Naive thymus-derived CD8-positive, alpha-beta T cell (primary cell): ENCODE measurements at regions not wholly inside any gene's neighbourhood (a gene's known extent, or its start where the extent isn't known, plus 50 kb on each side); places are given as distances from the start of the nearest gene placed in this dataset.
A peak's percentile ranks its signal among the peaks of the same experiment; 100 is the strongest.
"Not testable (repeated sequence)": the region's sequence is repeated elsewhere in the genome, so short reads cannot be mapped to it uniquely, and the experiment has no call there.

Experiments used
- ATAC-seq, 2 donors: fragments of 150-1000 bp; cut with Tn5 transposase in 1 of 2; sonication (Bioruptor Pico), chemical (Tn5 transposase) in 1 of 2; 1 replicate in 1 of 2; 2 replicates in 1 of 2; pipeline ENCODE4 v1.10.0; 2021; ENCODE audit warnings: mild to moderate bottlenecking in 2 of 2, moderate library complexity in 2 of 2
- POLR2A ChIA-PET: fragments of 350-600 bp; sonication (Branson Sonifier 250); formaldehyde crosslinking; loops from one replicate; lab custom pipeline; 2021; ENCODE audit warnings: antibody characterized with exemption; lab: Charles Lee
- DNase-seq, 10 donors: peaks; one replicate each; pipeline versions ENCODE4 v3.0.0 to v3.0.0-alpha.2; 2020 to 2022
- H3K27ac Mint-ChIP-seq, 10 donors: one replicate each; pipeline ENCODE4 v1.8.0; 2020 to 2022; ENCODE audit warnings: mild to moderate bottlenecking in 10 of 10, mixed read lengths in 10 of 10, moderate library complexity in 4 of 10, inconsistent platforms in 1 of 10
- H3K27me3 Mint-ChIP-seq, 5 donors: one replicate each; pipeline ENCODE4 v1.8.0; 2021 to 2022; ENCODE audit warnings: mixed read lengths in 5 of 5
- H3K36me3 Mint-ChIP-seq, 3 donors: one replicate each; pipeline ENCODE4 v1.8.0; 2020 to 2022; ENCODE audit warnings: mixed read lengths in 3 of 3, mild to moderate bottlenecking in 2 of 3, inconsistent platforms in 1 of 3
- H3K4me1 Mint-ChIP-seq, 4 donors: one replicate each; pipeline ENCODE4 v1.8.0; 2021 to 2022; ENCODE audit warnings: mixed read lengths in 4 of 4
- H3K4me3 Mint-ChIP-seq, 10 donors: one replicate each; pipeline ENCODE4 v1.8.0; 2020 to 2022; ENCODE audit warnings: mild to moderate bottlenecking in 10 of 10, mixed read lengths in 10 of 10, moderate library complexity in 6 of 10, inconsistent platforms in 1 of 10
- H3K9me3 Mint-ChIP-seq, 9 donors: one replicate each; pipeline ENCODE4 v1.8.0; 2020 to 2022; ENCODE audit warnings: mixed read lengths in 9 of 9, mild to moderate bottlenecking in 3 of 9, inconsistent platforms in 1 of 9, moderate library complexity in 1 of 9

- H3K9me3 Mint-ChIP-seq = peaks cover 0 to 5% (median 0%) of the 10 kb centered on the region in 9 donors
- H3K36me3 Mint-ChIP-seq = no peaks in the 10 kb centered on the region
- POLR2A ChIA-PET = no interaction called here
- DNase-seq (no peak), ATAC-seq (no peak)
- peak overlapping the region in 1 of 10 donors; percentile 19 for H3K4me3 Mint-ChIP-seq
- peaks cover 1 to 37% (median 14%) of the 10 kb centered on the region in 5 donors for H3K27me3 Mint-ChIP-seq
- H3K4me1 Mint-ChIP-seq = no peaks in the 10 kb centered on the region
- no peak overlapping the region for H3K27ac Mint-ChIP-seq
These were observed 443.5 kb downstream of the PREX1 start for GRCh38 chr20:48384147-48384818.

DNA sequence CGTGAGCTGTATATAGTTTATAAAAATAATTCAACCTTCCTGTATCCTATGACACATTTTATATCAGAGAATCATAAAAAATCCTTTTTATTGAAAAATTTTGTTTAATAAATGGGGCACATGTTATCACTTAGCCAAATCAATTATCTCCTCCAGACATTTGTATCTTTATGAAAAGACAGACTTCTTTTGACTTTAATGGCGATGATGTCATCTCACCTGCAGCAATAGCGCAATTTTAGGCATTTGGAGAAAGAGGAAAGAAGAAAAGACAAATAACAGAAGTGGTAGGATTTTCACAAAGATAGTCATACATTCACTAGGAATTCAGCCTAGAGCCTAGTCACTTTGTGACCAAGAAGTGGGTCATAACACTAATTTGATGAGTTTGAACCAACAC, 444.5 kb downstream of the PREX1 start:
- Mint-ChIP-seq H3K27ac (no peak overlapping the region), H3K4me1 (no peaks in the 10 kb centered on the region), H3K27me3 (peaks cover under 1 to 39% (median 18%) of the 10 kb centered on the region in 5 donors), H3K9me3 (peaks cover 0 to 8% (median 0%) of the 10 kb centered on the region in 9 donors), H3K4me3 (no peak overlapping the region), H3K36me3 (no peaks in the 10 kb centered on the region)
- ATAC-seq = no peak
- POLR2A ChIA-PET = no interaction called here
- DNase-seq = no peak

DNA sequence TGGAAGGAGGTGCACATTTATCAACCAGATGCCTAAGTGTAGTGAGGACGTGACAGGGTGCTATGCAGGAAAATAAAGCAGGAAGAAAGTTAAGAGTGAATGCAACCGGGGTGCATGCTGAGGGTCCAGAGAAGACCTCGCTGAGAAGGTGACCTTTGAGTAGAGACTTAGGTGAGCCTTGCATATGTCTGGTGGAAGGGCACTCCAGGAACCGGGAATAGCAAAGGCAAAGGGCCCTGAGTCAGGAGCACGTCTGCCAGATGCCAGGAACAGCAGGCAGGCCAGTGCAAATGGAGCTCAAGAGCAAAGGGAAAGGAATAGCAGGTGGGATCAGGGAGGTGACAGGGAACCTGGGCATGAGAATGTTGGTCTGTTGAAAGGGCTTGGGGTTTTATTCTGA, 445.5 kb downstream of the PREX1 start:
- ATAC-seq = no peak
- no peak for DNase-seq
- H3K27ac Mint-ChIP-seq = no peak overlapping the region
- POLR2A ChIA-PET = no interaction called here
- H3K9me3 Mint-ChIP-seq = peaks cover 0 to 8% (median 0%) of the 10 kb centered on the region in 9 donors
- no peaks in the 10 kb centered on the region for H3K4me1 Mint-ChIP-seq
- H3K27me3 Mint-ChIP-seq = peaks cover 0 to 44% (median 18%) of the 10 kb centered on the region in 5 donors
- no peak overlapping the region for H3K4me3 Mint-ChIP-seq
- no peaks in the 10 kb centered on the region for H3K36me3 Mint-ChIP-seq

GRCh38 chr20:48381353-48382120, 446.3 kb downstream of the PREX1 start:
- H3K9me3 Mint-ChIP-seq = peaks cover 0 to 5% (median 0%) of the 10 kb centered on the region in 9 donors
- H3K4me3 Mint-ChIP-seq = no peak overlapping the region
- H3K27ac Mint-ChIP-seq = no peak overlapping the region
- peaks cover 0 to 43% (median 18%) of the 10 kb centered on the region in 5 donors for H3K27me3 Mint-ChIP-seq
- ATAC-seq (no peak), DNase-seq (no peak)
- POLR2A ChIA-PET = no interaction called here
- no peaks in the 10 kb centered on the region for H3K4me1 Mint-ChIP-seq
- H3K36me3 Mint-ChIP-seq = no peaks in the 10 kb centered on the region

- no peak overlapping the region for H3K4me3 Mint-ChIP-seq
- DNase-seq (no peak), ATAC-seq (no peak)
- peaks cover 2 to 38% (median 18%) of the 10 kb centered on the region in 5 donors for H3K27me3 Mint-ChIP-seq
- POLR2A ChIA-PET = no interaction called here
- H3K27ac Mint-ChIP-seq = no peak overlapping the region
- H3K36me3 Mint-ChIP-seq = no peaks in the 10 kb centered on the region
- H3K9me3 Mint-ChIP-seq = peaks cover 0 to 4% (median 0%) of the 10 kb centered on the region in 9 donors
- no peaks in the 10 kb centered on the region for H3K4me1 Mint-ChIP-seq
These were observed 447.1 kb downstream of the PREX1 start for GRCh38 chr20:48380661-48381060.

DNA sequence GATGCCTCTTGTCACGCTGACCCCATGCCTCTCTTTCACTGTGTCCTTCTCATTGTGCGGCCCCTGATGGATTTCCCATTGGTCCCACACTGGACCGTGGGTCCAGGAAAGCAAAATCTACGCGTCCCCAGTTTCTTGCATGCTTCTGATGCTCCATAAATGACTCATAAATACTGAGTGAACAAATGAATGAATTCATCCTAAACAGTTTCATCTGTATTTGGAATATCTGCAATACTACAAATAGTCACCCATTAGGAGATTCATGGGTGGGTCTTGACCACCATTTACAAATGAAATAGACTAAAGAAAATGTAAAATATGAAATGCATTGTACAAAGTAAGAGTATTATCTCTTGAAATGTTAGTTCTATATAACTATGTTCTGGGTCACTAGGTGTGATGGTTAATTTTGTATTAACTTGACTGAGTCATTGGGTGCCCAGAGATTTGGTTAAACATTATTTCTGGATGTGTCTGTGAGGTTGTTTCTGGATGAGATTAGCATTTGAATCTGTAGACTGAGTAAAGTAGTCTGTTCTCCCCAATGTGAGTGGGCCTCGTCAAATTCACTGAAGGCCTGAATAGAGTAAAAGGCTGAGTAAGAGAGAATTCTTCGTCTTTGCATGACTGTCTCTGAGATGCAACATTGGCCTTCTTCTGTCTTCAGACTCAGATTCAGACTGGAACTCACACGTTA, 448.7 kb downstream of the PREX1 start:
- ATAC-seq = no peak

GRCh38 chr20:48377940-48378339, 449.9 kb downstream of the PREX1 start:
- peaks cover 0 to 6% (median 4%) of the 10 kb centered on the region in 4 donors for H3K4me1 Mint-ChIP-seq
- no peak overlapping the region for H3K27ac Mint-ChIP-seq
- H3K36me3 Mint-ChIP-seq = no peaks in the 10 kb centered on the region
- no peak overlapping the region for H3K4me3 Mint-ChIP-seq
- DNase-seq (no peak), ATAC-seq (no peak)
- peaks cover 12 to 51% (median 23%) of the 10 kb centered on the region in 5 donors for H3K27me3 Mint-ChIP-seq
- POLR2A ChIA-PET = no interaction called here
- peaks cover 0 to 4% (median 0%) of the 10 kb centered on the region in 9 donors for H3K9me3 Mint-ChIP-seq

More for the DNA sequence above, 448.7 kb downstream of the PREX1 start:
- peaks cover 9 to 43% (median 18%) of the 10 kb centered on the region in 5 donors for H3K27me3 Mint-ChIP-seq
- no peak overlapping the region for H3K4me3 Mint-ChIP-seq
- no peak for DNase-seq
- POLR2A ChIA-PET = no interaction called here
- H3K36me3 Mint-ChIP-seq = no peaks in the 10 kb centered on the region
- H3K27ac Mint-ChIP-seq = no peak overlapping the region
- peaks cover 0 to 5% (median 3%) of the 10 kb centered on the region in 4 donors for H3K4me1 Mint-ChIP-seq
- peaks cover 0 to 4% (median 0%) of the 10 kb centered on the region in 9 donors for H3K9me3 Mint-ChIP-seq

- Mint-ChIP-seq H3K27me3 (peaks cover 7 to 32% (median 20%) of the 10 kb centered on the region in 5 donors), H3K4me1 (peaks cover 0 to 6% (median 4%) of the 10 kb centered on the region in 4 donors), H3K9me3 (peaks cover 0 to 4% (median 0%) of the 10 kb centered on the region in 9 donors), H3K4me3 (no peak overlapping the region), H3K27ac (no peak overlapping the region), H3K36me3 (no peaks in the 10 kb centered on the region)
- no peak for DNase-seq
- POLR2A ChIA-PET = no interaction called here
- no peak for ATAC-seq
These were observed 452.0 kb downstream of the PREX1 start for GRCh38 chr20:48375804-48376203.

DNA sequence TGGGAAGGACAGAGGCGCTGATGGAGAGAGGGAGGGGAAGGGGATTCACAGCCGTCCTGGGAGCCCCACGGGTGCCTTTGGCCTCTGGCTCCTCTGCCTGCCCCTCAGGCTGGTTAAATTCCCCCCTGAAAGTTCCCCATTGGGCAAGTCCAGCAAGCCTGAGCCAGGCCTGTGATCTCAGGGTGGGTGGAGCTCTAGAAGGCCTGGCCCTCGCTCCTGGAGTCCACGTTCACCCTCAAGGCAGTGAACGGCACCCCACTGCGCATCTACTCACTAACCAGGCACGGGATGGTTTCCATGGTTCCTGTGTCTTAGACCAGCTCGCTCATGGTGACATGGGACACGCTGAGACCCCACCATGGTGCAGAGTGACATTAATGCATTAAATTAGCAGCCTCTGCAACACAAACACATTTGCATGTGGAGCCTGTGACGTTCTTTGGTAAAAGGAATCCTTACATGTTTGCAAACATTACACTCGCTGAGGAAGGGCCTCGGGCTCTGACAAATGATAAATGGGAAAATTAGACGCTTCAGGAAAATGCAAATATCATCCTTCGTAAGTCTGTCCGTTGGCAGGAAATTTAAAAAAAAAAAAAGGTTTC, 452.7 kb downstream of the PREX1 start:
- Mint-ChIP-seq H3K4me3 (no peak overlapping the region), H3K27me3 (peaks cover 4 to 32% (median 18%) of the 10 kb centered on the region in 5 donors), H3K4me1 (peaks cover 0 to 6% (median 4%) of the 10 kb centered on the region in 4 donors), H3K9me3 (peaks cover 0 to 4% (median 0%) of the 10 kb centered on the region in 9 donors), H3K36me3 (no peaks in the 10 kb centered on the region), H3K27ac (no peak overlapping the region)
- POLR2A ChIA-PET = no interaction called here
- ATAC-seq = no peak
- DNase-seq = no peak

- H3K36me3 Mint-ChIP-seq, DNase-seq, POLR2A ChIA-PET, H3K9me3 Mint-ChIP-seq, ATAC-seq, H3K4me3 Mint-ChIP-seq, H3K4me1 Mint-ChIP-seq, H3K27ac Mint-ChIP-seq: not testable (repeated sequence)
- H3K27me3 Mint-ChIP-seq = peaks cover 4 to 32% (median 18%) of the 10 kb centered on the region in 5 donors
These were observed 453.5 kb downstream of the PREX1 start for GRCh38 chr20:48374031-48374907.

DNA sequence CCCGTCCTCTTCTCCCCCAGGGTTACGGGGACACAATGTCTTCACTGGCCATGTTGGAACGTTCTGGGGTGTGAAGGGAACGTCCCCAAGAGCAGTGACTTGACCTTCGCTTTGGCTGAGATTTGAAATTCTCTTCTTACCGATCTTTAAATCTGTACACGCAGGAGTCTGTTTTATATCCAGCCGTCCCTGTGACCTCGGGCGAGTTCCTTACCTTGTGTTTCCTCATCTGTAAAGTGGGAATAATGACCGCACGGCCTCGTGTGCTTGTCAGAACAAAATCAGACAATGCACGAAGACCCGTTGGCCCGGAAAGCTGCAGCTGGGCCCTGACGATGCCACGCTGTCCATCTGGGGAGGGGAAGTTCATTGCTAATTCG, 454.3 kb downstream of the PREX1 start:
- H3K27me3 Mint-ChIP-seq = peaks cover 1 to 32% (median 18%) of the 10 kb centered on the region in 5 donors
- H3K9me3 Mint-ChIP-seq = no peaks in the 10 kb centered on the region
- H3K27ac Mint-ChIP-seq = no peak overlapping the region
- no peaks in the 10 kb centered on the region for H3K36me3 Mint-ChIP-seq
- ATAC-seq (no peak), DNase-seq (no peak)
- POLR2A ChIA-PET = no interaction called here
- H3K4me1 Mint-ChIP-seq = peaks cover 3 to 10% (median 5%) of the 10 kb centered on the region in 4 donors
- no peak overlapping the region for H3K4me3 Mint-ChIP-seq
